ENCODE measurements at regions not wholly inside any gene's neighbourhood (a gene's known extent, or its start where the extent isn't known, plus 50 kb on each side); places are given as distances from the start of the nearest gene placed in this dataset.

- DNase-seq = peak in 2 of 3 donors; percentile 47 to 74
These were observed 56.9 kb upstream of the TNS3 start for GRCh38 chr7:47638679-47639315.

DNA sequence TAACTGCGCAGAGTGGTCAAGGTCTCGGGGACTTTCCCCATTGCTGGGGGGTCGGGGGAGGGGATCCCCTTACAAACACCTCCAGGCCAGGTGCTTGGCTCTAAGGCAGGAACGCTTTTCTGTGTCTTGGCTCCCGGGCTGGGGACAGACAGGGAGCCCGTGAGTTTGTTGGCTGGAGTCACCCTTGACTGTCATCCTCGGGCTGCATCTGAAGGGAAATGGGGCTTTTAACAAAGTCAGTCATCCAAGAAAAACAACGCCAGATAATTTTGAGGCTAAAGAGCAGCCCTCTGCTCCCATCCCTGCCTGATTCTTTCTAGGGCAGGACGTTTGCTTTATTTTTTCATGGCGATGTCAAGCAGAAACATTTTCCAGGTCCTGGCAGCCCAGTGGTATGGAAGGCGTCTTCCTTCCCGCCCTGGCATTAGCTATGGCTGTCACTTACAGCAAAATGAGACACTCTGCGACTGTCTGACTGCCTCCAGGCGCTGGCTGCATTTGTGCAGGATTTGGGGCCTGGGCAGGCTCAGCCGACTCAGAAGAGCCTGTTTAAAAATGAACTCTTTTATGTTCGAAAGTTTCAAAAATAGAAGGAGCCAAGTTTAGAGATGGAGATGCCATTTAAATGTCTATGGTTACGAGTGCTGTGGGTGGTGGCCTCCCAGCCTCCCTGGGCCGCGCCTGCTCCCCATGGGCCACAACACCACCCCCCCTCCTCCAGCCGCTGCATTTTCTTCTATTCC is 54.7 kb upstream of the TNS3 start:
- DNase-seq = peak in 2 of 3 donors; percentile 33 to 67

- DNase-seq = no peak
These were observed 54.1 kb upstream of the TNS3 start for GRCh38 chr7:47636081-47636432.

- DNase-seq = peak in 1 of 3 donors; percentile 44
These were observed 53.5 kb upstream of the TNS3 start for GRCh38 chr7:47635091-47636080.

DNA sequence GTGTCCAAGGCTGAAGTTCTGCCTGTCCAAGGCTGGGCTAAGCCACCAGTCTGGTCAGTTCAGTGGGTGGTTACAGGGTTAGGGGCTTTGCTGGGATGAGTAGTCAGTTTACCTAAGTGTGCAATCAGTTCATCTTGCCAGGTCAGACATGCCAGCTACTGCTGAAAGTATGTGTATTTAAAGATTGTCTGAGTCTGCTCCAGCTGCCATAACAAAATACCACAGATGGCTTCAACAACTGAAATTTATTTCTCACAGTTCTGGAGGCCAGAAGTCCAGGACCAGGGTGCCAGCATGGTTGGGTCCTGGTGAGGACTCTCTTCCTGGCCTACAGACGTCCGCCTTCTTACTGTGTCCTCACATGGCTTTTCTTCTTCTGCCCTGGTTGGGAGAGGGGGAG is 52.4 kb upstream of the TNS3 start:
- no peak for DNase-seq

DNA sequence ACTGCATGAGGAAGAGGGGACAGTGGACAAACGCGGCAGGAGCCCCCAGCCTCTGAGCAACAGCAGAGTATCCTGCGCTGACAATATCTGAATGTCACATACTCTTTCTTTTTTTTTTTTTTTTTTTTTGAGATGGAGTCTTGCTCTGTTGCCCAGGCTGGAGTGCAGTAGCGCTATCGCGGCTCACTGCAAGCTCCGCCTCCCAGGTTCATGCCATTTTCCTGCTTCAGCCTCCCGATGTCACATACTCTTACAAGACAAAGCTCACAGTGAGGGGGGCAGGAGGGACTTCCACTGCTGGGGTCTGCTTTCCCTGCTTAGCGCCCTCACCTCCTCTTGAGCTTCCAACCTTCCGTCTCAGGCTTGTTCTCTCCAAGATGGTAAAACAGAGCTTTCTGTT is 51.2 kb upstream of the TNS3 start:
- no peak for DNase-seq

Measured in muscle of back (tissue), 3 donors.